Sciatic nerve (tissue), 2 donors: ENCODE measurements at regions not wholly inside any gene's neighbourhood (a gene's known extent, or its start where the extent isn't known, plus 50 kb on each side); places are given as distances from the start of the nearest gene placed in this dataset.

Experiments used
- ATAC-seq: fragments of 200-7000 bp; cut with Tn5 transposase; one replicate; pipeline ENCODE4 v1.9.1; 2020; ENCODE audit warnings: mild to moderate bottlenecking, moderate library complexity
- DNase-seq: peaks from one replicate; pipeline ENCODE4 v3.0.0-alpha.2; 2020; ENCODE audit warnings: low spot score
- intact Hi-C: fragments of 100-400 bp; cut with DNase I; formaldehyde crosslinking; loops from one replicate; pipeline ENCODE4 v1.14.2; 2022
- donor health status: DM: no; HTN: no; CAD: no.
- donor health status: DM: no; HTN: no; CAD: no.

GRCh38 chr4:166318810-166319525, 445.9 kb downstream of the TLL1 start:
- DNase-seq (no peak), ATAC-seq (no peak)
- intact Hi-C loops: no loop called here

DNA sequence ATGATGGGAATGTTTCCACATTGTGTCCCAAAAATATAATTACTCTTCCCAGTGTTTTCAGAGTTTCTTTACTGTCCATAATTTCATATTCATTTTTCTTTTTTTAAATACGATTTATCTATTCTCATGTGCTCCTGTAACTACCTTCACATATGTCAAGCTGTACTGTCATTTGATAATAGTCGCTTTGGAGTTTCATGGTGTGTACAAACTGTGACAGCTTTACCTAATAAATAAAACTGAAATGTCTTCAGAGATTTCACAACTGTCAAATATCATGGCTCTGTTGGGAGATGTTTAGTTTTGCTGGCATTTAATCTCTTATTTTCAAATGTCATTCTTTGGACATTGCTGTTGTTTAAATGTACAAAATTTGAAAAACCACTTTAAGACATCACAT, 450.2 kb downstream of the TLL1 start:
- intact Hi-C loops: no loop called here
- ATAC-seq (no peak), DNase-seq (no peak)

- ATAC-seq: no peak
- intact Hi-C loops: no loop called here
- no peak for DNase-seq
Observed at GRCh38 chr4:166324321-166324720, 451.3 kb downstream of the TLL1 start.

DNA sequence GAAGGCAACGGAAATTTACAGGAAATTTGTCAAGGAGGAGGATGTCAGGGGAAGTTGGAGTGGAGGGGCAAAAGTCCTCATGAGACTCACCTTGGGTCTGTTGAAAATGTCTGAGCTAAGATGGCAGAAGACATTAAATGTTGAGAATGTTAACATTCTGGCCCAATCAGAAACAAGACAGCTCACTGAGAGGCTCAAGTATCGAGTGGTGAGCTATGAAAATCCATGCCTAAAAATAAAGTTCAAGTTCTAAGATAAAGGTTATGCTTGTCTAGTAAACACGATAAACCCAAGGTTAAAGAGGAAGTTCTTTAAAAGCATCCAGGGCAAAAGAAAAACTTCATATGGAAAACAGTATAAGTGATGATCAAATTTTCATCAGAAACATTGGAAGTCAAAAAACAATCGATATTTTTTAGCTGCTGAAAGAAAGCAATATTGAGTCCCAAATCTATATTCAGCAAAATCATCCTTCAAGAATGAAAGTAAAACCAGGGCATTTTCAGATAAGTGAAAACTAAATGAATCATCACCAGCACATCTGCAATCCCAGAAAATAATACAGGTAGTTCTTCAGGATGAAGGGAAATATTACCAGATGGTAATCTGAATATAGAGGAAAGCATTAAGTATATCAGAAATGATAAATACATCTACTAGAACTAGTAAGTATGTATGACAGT, 462.4 kb downstream of the TLL1 start:
- no peak for DNase-seq
- no peak for ATAC-seq
- intact Hi-C loops: no loop called here

GRCh38 chr4:166341992-166342391, 469.0 kb downstream of the TLL1 start:
- DNase-seq: no peak
- ATAC-seq: no peak
- intact Hi-C loops: no loop called here

GRCh38 chr4:166363198-166363597, 490.2 kb downstream of the TLL1 start:
- intact Hi-C loops: no loop called here
- DNase-seq: no peak
- ATAC-seq: no peak

- intact Hi-C loops: no loop called here
- ATAC-seq: no peak
- no peak for DNase-seq
Observed at GRCh38 chr4:166366012-166366411, 493.0 kb downstream of the TLL1 start.

DNA sequence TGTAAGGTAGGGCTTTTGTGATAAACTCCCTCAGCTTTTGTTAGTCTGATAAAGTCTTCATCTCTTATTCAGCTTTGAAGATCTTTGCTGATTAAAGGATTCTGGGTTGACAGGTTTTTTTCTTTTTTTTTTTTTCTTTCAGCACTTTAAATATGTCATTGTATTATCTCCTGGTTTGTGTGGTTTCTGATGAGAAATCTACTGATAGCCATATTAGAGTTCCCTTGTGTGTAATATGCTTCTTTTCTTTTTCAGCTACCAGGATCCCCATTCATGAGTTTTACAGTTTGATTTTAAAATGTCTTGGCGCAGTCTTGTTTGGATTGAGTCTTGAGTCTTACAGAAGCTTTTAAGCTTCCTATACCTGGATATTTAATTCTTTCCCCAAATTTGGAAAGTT, 504.5 kb downstream of the TLL1 start:
- no peak for ATAC-seq
- intact Hi-C loops: no loop called here
- DNase-seq: no peak

- no peak for ATAC-seq
- intact Hi-C loops: no loop called here
- DNase-seq: no peak
Observed at GRCh38 chr4:166386491-166387360, 513.7 kb downstream of the TLL1 start.

DNA sequence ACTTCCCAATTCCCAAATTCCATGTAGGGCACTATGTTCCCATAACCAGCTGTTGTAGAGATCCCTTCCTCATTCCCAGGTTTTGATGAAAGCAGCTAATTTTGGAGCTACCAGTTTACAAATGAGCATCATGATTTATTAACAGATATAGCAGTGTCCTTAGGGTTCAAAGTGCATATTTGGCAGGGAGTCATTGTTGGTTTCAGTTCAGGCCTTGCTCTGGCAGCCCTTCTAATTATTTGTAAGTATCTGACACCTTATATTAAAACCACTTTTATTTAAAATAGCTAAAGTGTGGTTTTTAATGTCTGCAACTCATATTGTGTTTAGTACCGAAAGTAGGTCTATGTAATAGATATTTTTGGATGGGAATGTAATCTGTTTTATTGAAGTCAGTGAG, 518.5 kb downstream of the TLL1 start:
- intact Hi-C loops: no loop called here
- ATAC-seq: no peak
- DNase-seq: no peak

GRCh38 chr4:166399021-166399420, 526.0 kb downstream of the TLL1 start:
- no peak for ATAC-seq
- intact Hi-C loops: no loop called here
- DNase-seq: no peak

DNA sequence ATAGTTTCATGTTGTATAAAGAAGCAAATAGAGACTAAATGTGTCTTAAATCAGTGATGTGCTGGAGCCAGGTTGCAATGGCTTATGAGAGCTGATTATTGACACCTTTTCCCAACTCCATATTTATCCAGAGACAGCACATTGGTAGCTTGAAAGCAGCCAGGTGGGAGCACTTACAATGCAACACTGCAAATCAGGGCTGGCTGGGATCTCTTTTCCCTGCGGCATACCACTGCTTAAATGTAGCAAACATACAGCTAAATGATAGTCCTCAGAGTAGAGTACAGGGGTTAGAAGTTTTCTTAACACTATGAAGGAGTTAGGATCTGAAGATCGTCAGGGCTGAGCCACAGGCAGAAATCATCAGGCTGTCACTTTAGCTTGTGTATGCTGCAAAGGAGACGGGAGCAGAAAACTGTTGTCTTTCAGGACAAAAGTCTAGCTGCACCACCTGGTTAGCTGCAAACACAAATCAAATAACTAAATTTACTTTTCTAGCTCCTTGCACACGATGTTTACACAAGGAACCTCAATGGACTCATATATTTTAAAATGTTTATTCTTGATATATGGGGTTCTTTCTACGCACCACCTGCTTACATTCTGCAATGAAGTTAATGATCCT, 527.3 kb downstream of the TLL1 start:
- DNase-seq (no peak), ATAC-seq (no peak)
- intact Hi-C loops: no loop called here

- DNase-seq (no peak), ATAC-seq (no peak)
- intact Hi-C loops: no loop called here
Observed at GRCh38 chr4:166413356-166413755, 540.3 kb downstream of the TLL1 start.

DNA sequence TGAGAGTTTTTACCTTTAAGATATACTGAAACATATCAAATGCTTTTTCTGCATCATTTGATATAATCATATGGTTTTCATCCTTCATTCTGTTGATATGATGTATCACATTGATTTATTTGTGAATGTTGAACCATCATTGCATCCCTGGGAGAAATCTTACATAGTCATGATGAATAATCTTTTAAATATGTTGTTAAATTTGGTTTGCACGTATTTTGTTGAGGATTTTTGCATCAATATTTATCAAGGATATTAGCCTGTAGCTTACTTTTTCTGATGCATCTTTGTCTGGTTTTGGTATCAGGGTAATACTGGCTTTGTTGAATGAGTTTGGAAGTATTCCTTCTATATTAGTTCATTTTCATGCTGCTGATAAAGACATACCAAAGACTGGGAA, 541.4 kb downstream of the TLL1 start:
- ATAC-seq (no peak), DNase-seq (no peak)
- intact Hi-C loops: no loop called here

DNA sequence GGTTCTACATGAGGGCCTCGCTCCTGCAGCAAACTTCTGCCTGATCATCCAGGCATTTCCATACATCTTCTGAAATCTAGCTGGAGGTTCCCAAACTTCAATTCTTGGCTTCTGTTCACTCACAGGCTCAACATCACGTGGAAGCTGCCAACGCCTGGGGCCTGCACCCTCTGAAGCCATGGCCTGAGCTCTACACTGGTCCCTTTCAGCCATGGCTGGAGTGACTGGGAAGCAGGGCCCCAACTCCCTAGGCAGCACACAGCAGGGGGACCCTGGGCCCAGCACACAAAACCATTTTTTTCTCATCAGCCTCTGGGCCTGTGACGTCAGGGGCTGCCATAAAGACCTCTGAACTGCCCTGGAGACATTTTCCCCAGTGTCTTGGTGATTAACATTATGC, 542.7 kb downstream of the TLL1 start:
- DNase-seq (no peak), ATAC-seq (no peak)
- intact Hi-C loops: no loop called here

- no peak for ATAC-seq
- DNase-seq: no peak
- intact Hi-C loops: no loop called here
Observed at GRCh38 chr4:166421556-166422156, 548.6 kb downstream of the TLL1 start.

GRCh38 chr4:166422475-166422874, 549.4 kb downstream of the TLL1 start:
- DNase-seq: no peak
- no peak for ATAC-seq
- intact Hi-C loops: no loop called here

DNA sequence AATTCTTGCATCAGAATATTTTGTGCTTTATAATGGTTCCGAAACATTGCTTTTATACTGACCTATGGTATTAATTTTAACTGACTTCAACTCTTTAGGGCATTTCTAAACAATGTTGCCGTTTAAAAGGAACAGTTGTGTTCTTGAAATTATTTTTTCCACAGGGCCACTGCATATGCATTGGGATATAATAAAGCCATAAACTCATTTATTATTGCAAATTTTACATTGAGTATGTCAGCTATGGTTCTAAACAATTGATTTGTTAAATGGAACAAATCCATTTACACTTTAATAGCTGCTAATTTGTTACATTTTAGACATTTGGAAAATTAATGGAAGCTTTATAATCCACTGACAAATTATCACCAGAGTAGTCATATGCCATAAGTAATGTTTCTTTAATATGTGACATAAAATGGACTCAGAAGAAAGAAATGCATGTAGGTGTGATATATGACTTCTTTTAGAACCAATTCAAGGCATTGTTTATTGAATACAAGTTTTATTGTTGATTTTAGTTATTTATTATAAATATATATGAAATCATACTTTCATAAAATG, 553.3 kb downstream of the TLL1 start:
- ATAC-seq (no peak), DNase-seq (no peak)
- intact Hi-C loops: no loop called here

- no peak for DNase-seq
- intact Hi-C loops: no loop called here
- no peak for ATAC-seq
Observed at GRCh38 chr4:166432125-166432524, 559.1 kb downstream of the TLL1 start.
